ENCODE measurements at regions not wholly inside any gene's neighbourhood (a gene's known extent, or its start where the extent isn't known, plus 50 kb on each side); places are given as distances from the start of the nearest gene placed in this dataset.
A peak's percentile ranks its signal among the peaks of the same experiment; 100 is the strongest.

DNA sequence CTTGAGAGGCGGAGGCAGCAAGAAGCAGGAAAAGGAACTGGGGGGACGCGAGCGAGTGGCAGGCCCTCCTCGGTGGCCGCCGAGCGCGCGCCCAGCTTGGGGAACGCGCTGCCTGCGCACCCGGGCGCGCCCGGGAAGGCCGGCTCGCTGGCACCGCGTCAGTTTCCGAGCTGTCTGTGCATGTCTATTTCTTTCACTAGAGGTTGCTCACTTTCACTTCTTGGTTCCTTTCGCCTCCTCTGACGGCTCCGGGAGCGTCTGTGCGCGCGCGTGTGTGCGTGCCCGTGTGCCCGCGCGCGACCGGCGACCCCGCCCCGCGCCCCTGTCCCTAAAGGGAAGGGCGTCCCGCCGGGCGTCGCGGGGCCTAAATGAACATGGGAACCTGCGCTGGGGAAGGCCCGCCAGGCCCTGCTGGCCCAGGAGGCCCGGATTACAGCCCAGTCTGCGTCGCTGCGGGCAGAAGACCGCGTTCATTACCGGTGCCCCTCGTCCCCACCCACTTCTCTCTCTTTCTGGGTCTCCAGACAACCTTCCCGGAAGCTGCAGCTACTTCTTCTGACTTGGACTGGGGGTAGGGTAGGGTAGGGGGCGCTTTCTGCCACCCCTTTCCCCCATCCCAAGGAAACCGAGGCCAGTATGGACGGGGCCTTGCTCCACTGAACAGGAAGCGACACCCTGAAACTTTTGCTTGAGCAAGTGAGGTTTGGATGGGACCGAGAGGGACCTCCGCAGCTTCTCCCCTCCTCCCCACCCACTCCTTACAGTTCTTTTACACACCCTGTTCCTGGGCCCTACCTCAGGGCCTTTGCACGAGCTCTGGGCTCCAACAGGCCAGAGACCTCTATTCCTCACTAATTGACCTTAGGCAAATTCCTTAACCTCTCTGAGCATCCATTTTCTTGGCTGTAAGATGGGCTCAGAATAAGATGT is 205.8 kb upstream of the IER5L start:
- peak overlapping the region; percentile 57; the same call in 1 of the 2 replicates for H3K9ac ChIP-seq (ENCODE audit: low read depth, low read length)
- H3K9me3 ChIP-seq (ENCODE audit: control insufficient read depth, insufficient read depth, low read length), result no peaks in the 10 kb centered on the region
- no peaks in the 10 kb centered on the region for H3K36me3 ChIP-seq (ENCODE audit: insufficient read depth, low read length)
- H3K4me1 ChIP-seq (ENCODE audit: insufficient read depth, low read length), result peaks cover 7% of the 10 kb centered on the region

DNA sequence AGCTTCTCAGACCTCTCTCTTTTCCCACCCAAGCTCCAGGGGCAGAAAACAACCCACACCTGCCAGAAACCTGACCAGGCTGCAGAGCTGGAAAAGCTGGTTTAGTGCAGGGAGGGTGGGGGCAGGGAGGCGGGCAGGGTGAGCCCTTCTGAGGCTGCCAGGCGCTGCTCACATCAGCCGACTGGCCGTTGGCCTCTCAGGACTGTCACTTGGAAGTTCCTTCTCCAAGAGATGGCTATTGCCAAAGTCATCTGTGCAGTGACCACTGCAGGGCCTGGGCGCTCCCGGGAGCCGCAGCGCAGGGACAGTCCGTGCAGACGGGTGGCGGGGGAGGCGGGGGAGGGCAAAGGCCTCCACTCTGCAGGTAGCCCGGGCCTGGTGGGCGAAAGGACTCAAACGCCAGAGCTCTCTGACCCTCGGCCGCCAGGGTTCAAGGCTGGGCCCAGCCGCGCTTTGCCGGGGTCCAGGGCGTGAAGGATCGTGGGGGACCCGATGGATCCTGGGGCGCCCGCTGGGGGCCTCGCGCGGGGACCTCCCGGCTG is 205.0 kb upstream of the IER5L start:
- Histone ChIP-seq H3K9ac (ENCODE audit: low read depth, low read length) (peak overlapping the region; percentile 57; the same call in 1 of the 2 replicates), H3K9me3 (ENCODE audit: control insufficient read depth, insufficient read depth, low read length) (no peaks in the 10 kb centered on the region), H3K36me3 (ENCODE audit: insufficient read depth, low read length) (no peaks in the 10 kb centered on the region), H3K4me1 (ENCODE audit: insufficient read depth, low read length) (peaks cover 7% of the 10 kb centered on the region)

DNA sequence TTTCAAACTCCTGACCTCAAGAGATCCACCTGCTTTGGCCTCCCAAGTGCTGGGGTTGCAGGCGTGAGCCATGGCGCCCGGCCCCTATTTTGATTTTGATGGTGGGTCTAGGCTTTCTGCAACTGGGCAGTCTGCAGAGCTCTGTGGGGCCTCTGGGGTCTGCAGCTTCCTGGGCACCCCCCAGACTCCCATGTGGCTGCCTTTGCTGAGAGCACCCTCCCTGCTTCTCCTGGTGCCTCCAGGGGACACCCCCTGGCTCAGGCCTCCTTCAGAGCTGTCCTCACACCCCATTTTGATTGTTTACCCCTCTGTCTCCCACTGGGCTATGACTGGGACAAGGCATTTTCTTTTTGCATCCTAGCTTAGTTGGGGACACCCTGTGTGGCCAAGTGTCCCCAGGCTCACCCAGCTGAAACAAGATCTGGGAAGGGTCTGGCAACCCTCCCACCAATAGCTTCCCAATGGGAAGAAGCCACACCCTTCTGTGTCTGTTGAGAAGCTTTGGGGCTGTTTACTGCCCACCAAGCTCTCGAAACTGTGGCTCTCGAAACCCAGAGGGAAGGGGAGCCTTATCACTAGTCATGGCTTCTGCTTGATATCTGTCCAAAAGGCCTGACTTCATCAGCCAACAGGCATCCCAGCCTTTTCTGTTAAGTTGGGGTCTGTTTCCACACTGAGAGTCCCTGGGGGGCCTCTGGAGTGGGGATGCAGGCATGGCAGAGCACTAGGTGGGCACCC is 204.4 kb upstream of the IER5L start:
- H3K36me3 ChIP-seq (ENCODE audit: insufficient read depth, low read length), result no peaks in the 10 kb centered on the region
- H3K4me1 ChIP-seq (ENCODE audit: insufficient read depth, low read length), result peaks cover 7% of the 10 kb centered on the region
- no peak overlapping the region for H3K9ac ChIP-seq (ENCODE audit: low read depth, low read length)
- H3K9me3 ChIP-seq (ENCODE audit: control insufficient read depth, insufficient read depth, low read length), result no peaks in the 10 kb centered on the region

GRCh38 chr9:129381481-129381957 is 203.5 kb upstream of the IER5L start:
- Histone ChIP-seq H3K4me1 (ENCODE audit: insufficient read depth, low read length) (peaks cover 7% of the 10 kb centered on the region), H3K9me3 (ENCODE audit: control insufficient read depth, insufficient read depth, low read length) (no peaks in the 10 kb centered on the region), H3K9ac (ENCODE audit: low read depth, low read length) (no peak overlapping the region), H3K36me3 (ENCODE audit: insufficient read depth, low read length) (no peaks in the 10 kb centered on the region)

GRCh38 chr9:129380961-129381401 is 202.9 kb upstream of the IER5L start:
- H3K9me3 ChIP-seq (ENCODE audit: control insufficient read depth, insufficient read depth, low read length), result no peaks in the 10 kb centered on the region
- peaks cover 7% of the 10 kb centered on the region for H3K4me1 ChIP-seq (ENCODE audit: insufficient read depth, low read length)
- no peaks in the 10 kb centered on the region for H3K36me3 ChIP-seq (ENCODE audit: insufficient read depth, low read length)
- no peak overlapping the region for H3K9ac ChIP-seq (ENCODE audit: low read depth, low read length)

GRCh38 chr9:129379886-129380285 is 201.8 kb upstream of the IER5L start:
- Histone ChIP-seq H3K9ac (ENCODE audit: low read depth, low read length) (no peak overlapping the region), H3K4me1 (ENCODE audit: insufficient read depth, low read length) (peaks cover 7% of the 10 kb centered on the region), H3K9me3 (ENCODE audit: control insufficient read depth, insufficient read depth, low read length) (no peaks in the 10 kb centered on the region), H3K36me3 (ENCODE audit: insufficient read depth, low read length) (no peaks in the 10 kb centered on the region)

GRCh38 chr9:129379181-129379836 is 201.2 kb upstream of the IER5L start:
- Histone ChIP-seq H3K9ac (ENCODE audit: low read depth, low read length) (no peak overlapping the region), H3K4me1 (ENCODE audit: insufficient read depth, low read length) (peaks cover 7% of the 10 kb centered on the region), H3K9me3 (ENCODE audit: control insufficient read depth, insufficient read depth, low read length) (no peaks in the 10 kb centered on the region), H3K36me3 (ENCODE audit: insufficient read depth, low read length) (no peaks in the 10 kb centered on the region)

- no peaks in the 10 kb centered on the region for H3K36me3 ChIP-seq (ENCODE audit: insufficient read depth, low read length)
- peaks cover 7% of the 10 kb centered on the region for H3K4me1 ChIP-seq (ENCODE audit: insufficient read depth, low read length)
- H3K9me3 ChIP-seq (ENCODE audit: control insufficient read depth, insufficient read depth, low read length), result no peaks in the 10 kb centered on the region
- H3K9ac ChIP-seq (ENCODE audit: low read depth, low read length), result no peak overlapping the region
These were observed 200.0 kb upstream of the IER5L start for GRCh38 chr9:129377931-129378661.

DNA sequence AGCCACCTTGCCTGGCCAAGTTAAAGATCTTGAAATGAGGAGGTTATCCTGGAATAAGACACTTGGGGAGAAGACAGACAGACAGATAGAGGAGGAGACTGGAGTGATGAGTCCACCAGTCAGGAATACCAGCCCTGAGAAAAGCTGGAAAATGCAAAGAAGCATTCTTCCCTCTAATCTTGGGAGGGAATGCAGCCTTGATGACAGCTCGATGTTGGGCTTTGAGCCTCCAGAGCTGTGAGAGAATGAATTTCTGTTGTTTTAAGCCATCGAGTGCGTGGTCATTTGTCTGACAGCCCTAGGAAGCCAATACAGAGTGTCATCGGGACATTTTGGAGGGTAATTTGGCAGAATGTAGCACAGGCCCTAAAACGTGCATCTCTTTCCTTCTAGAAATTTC is 199.1 kb upstream of the IER5L start:
- H3K9me3 ChIP-seq (ENCODE audit: control insufficient read depth, insufficient read depth, low read length), result no peaks in the 10 kb centered on the region
- no peak overlapping the region for H3K9ac ChIP-seq (ENCODE audit: low read depth, low read length)
- peaks cover under 1% of the 10 kb centered on the region; the same call in 1 of the 2 replicates for H3K4me1 ChIP-seq (ENCODE audit: insufficient read depth, low read length)

GRCh38 chr9:129375845-129376244 is 197.8 kb upstream of the IER5L start:
- no peaks in the 10 kb centered on the region for H3K9me3 ChIP-seq (ENCODE audit: control insufficient read depth, insufficient read depth, low read length)
- no peaks in the 10 kb centered on the region for H3K4me1 ChIP-seq (ENCODE audit: insufficient read depth, low read length)
- no peaks in the 10 kb centered on the region for H3K36me3 ChIP-seq (ENCODE audit: insufficient read depth, low read length)
- no peak overlapping the region for H3K9ac ChIP-seq (ENCODE audit: low read depth, low read length)

More for the DNA sequence above, 199.1 kb upstream of the IER5L start:
- H3K36me3 ChIP-seq (ENCODE audit: insufficient read depth, low read length), result no peaks in the 10 kb centered on the region

GRCh38 chr9:129374651-129375050 is 196.6 kb upstream of the IER5L start:
- H3K4me1 ChIP-seq (ENCODE audit: insufficient read depth, low read length), result no peaks in the 10 kb centered on the region
- H3K9me3 ChIP-seq (ENCODE audit: control insufficient read depth, insufficient read depth, low read length), result peaks cover 4% of the 10 kb centered on the region; the same call in 1 of the 2 replicates
- no peak overlapping the region for H3K9ac ChIP-seq (ENCODE audit: low read depth, low read length)
- H3K36me3 ChIP-seq (ENCODE audit: insufficient read depth, low read length), result no peaks in the 10 kb centered on the region

GRCh38 chr9:129374231-129374630 is 196.2 kb upstream of the IER5L start:
- Histone ChIP-seq H3K4me1 (ENCODE audit: insufficient read depth, low read length) (no peaks in the 10 kb centered on the region), H3K36me3 (ENCODE audit: insufficient read depth, low read length) (no peaks in the 10 kb centered on the region), H3K9ac (ENCODE audit: low read depth, low read length) (no peak overlapping the region), H3K9me3 (ENCODE audit: control insufficient read depth, insufficient read depth, low read length) (peaks cover 5% of the 10 kb centered on the region; the same call in 1 of the 2 replicates)

DNA sequence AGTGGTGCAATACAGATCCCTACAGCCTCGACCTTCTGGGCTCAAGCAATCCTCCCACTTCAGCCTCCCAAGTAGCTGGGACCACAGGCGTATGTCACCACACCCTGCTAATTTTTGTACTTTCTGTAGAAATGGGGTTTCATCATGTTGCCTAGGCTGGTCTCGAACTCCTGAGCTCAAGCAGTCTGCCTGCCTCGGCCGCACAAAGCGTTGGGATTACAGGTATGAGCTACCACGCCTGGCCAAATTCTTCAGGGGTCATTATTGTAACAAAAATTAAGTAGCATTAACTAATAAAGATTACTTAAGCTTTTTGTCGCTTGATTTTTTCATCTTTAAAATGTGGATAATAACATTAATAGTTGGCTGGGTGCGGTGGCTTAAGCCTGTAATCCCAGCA is 195.3 kb upstream of the IER5L start:
- peaks cover 5% of the 10 kb centered on the region for H3K9me3 ChIP-seq (ENCODE audit: control insufficient read depth, insufficient read depth, low read length)
- H3K4me1 ChIP-seq (ENCODE audit: insufficient read depth, low read length), result no peaks in the 10 kb centered on the region
- H3K36me3 ChIP-seq (ENCODE audit: insufficient read depth, low read length), result no peaks in the 10 kb centered on the region
- H3K9ac ChIP-seq (ENCODE audit: low read depth, low read length), result no peak overlapping the region

Data from ES-I3 (cell line).